ENCODE measurements at regions not wholly inside any gene's neighbourhood (a gene's known extent, or its start where the extent isn't known, plus 50 kb on each side); places are given as distances from the start of the nearest gene placed in this dataset.

GRCh38 chrX:45747905-45748304 is 547.2 kb upstream of the DIPK2B start:
- Mint-ChIP-seq H3K36me3 (ENCODE audit: low read depth) (peaks cover 6% of the 10 kb centered on the region), H3K4me3 (no peak overlapping the region), H3K9me3 (no peaks in the 10 kb centered on the region), H3K27ac (no peak overlapping the region), H3K4me1 (ENCODE audit: low read depth) (peaks cover 5% of the 10 kb centered on the region), H3K27me3 (peaks cover 5% of the 10 kb centered on the region)
- intact Hi-C loops (cut with micrococcal nuclease), result loop anchor here (5.0 kb wide), 1 partner anchor 231 kb away; no protein-coding TSS in a partner anchor

- Mint-ChIP-seq H3K9me3 (no peaks in the 10 kb centered on the region), H3K27me3 (no peaks in the 10 kb centered on the region), H3K36me3 (ENCODE audit: low read depth) (peaks cover 6% of the 10 kb centered on the region), H3K4me3 (no peak overlapping the region), H3K27ac (no peak overlapping the region), H3K4me1 (ENCODE audit: low read depth) (peaks cover 5% of the 10 kb centered on the region)
- intact Hi-C loops (cut with micrococcal nuclease), result loop anchor here (5.0 kb wide), 1 partner anchor 228 kb away; no protein-coding TSS in a partner anchor
Observed at GRCh38 chrX:45745479-45745878, 544.8 kb upstream of the DIPK2B start.

GRCh38 chrX:45743906-45744625 is 543.4 kb upstream of the DIPK2B start:
- H3K36me3 Mint-ChIP-seq (ENCODE audit: low read depth), result peaks cover 6% of the 10 kb centered on the region
- peaks cover 1% of the 10 kb centered on the region for H3K27me3 Mint-ChIP-seq
- intact Hi-C loops (cut with micrococcal nuclease), result no loop called here
- H3K4me3 Mint-ChIP-seq, result no peak overlapping the region
- no peak overlapping the region for H3K27ac Mint-ChIP-seq
- H3K9me3 Mint-ChIP-seq, result no peaks in the 10 kb centered on the region
- no peaks in the 10 kb centered on the region for H3K4me1 Mint-ChIP-seq (ENCODE audit: low read depth)

- intact Hi-C loops (cut with micrococcal nuclease), result no loop called here
- Mint-ChIP-seq H3K4me1 (ENCODE audit: low read depth) (no peaks in the 10 kb centered on the region), H3K27ac (no peak overlapping the region), H3K27me3 (peaks cover 2% of the 10 kb centered on the region), H3K36me3 (ENCODE audit: low read depth) (peaks cover 6% of the 10 kb centered on the region), H3K9me3 (no peaks in the 10 kb centered on the region), H3K4me3 (no peak overlapping the region)
Observed at GRCh38 chrX:45743081-45743533, 542.4 kb upstream of the DIPK2B start.

- Mint-ChIP-seq H3K27ac (no peak overlapping the region), H3K4me3 (no peak overlapping the region), H3K9me3 (no peaks in the 10 kb centered on the region), H3K27me3 (peaks cover 2% of the 10 kb centered on the region), H3K4me1 (ENCODE audit: low read depth) (peaks cover 3% of the 10 kb centered on the region), H3K36me3 (ENCODE audit: low read depth) (peaks cover under 1% of the 10 kb centered on the region)
- intact Hi-C loops (cut with micrococcal nuclease), result no loop called here
Observed at GRCh38 chrX:45740291-45740690, 539.6 kb upstream of the DIPK2B start.

- H3K27me3 Mint-ChIP-seq, result peaks cover 2% of the 10 kb centered on the region
- H3K36me3 Mint-ChIP-seq (ENCODE audit: low read depth), result no peaks in the 10 kb centered on the region
- H3K4me3 Mint-ChIP-seq, result no peak overlapping the region
- intact Hi-C loops (cut with micrococcal nuclease), result no loop called here
- no peak overlapping the region for H3K27ac Mint-ChIP-seq
- H3K4me1 Mint-ChIP-seq (ENCODE audit: low read depth), result peaks cover 5% of the 10 kb centered on the region
- peaks cover 11% of the 10 kb centered on the region for H3K9me3 Mint-ChIP-seq
Observed at GRCh38 chrX:45735571-45735970, 534.9 kb upstream of the DIPK2B start.

GRCh38 chrX:45731448-45731847 is 530.8 kb upstream of the DIPK2B start:
- no peaks in the 10 kb centered on the region for H3K36me3 Mint-ChIP-seq (ENCODE audit: low read depth)
- H3K27ac Mint-ChIP-seq, result no peak overlapping the region
- no peak overlapping the region for H3K4me3 Mint-ChIP-seq
- intact Hi-C loops (cut with micrococcal nuclease), result no loop called here
- H3K9me3 Mint-ChIP-seq, result peaks cover 11% of the 10 kb centered on the region
- H3K4me1 Mint-ChIP-seq (ENCODE audit: low read depth), result peaks cover 5% of the 10 kb centered on the region
- peaks cover 9% of the 10 kb centered on the region for H3K27me3 Mint-ChIP-seq

- no peaks in the 10 kb centered on the region for H3K4me1 Mint-ChIP-seq (ENCODE audit: low read depth)
Observed at GRCh38 chrX:45727761-45728160, 527.1 kb upstream of the DIPK2B start.

GRCh38 chrX:45722471-45722870 is 521.8 kb upstream of the DIPK2B start:
- H3K27ac Mint-ChIP-seq, result no peak overlapping the region
- H3K9me3 Mint-ChIP-seq, result no peaks in the 10 kb centered on the region
- no peak overlapping the region for H3K4me3 Mint-ChIP-seq
- no peaks in the 10 kb centered on the region for H3K36me3 Mint-ChIP-seq (ENCODE audit: low read depth)
- peaks cover 2% of the 10 kb centered on the region for H3K27me3 Mint-ChIP-seq
- no peaks in the 10 kb centered on the region for H3K4me1 Mint-ChIP-seq (ENCODE audit: low read depth)
- intact Hi-C loops (cut with micrococcal nuclease), result no loop called here

More at GRCh38 chrX:45727761-45728160, 527.1 kb upstream of the DIPK2B start:
- intact Hi-C loops (cut with micrococcal nuclease), result no loop called here
- peaks cover 9% of the 10 kb centered on the region for H3K27me3 Mint-ChIP-seq
- no peaks in the 10 kb centered on the region for H3K36me3 Mint-ChIP-seq (ENCODE audit: low read depth)
- H3K27ac Mint-ChIP-seq, result no peak overlapping the region
- H3K9me3 Mint-ChIP-seq, result no peaks in the 10 kb centered on the region
- H3K4me3 Mint-ChIP-seq, result no peak overlapping the region

- Mint-ChIP-seq H3K27me3 (peaks cover 8% of the 10 kb centered on the region), H3K4me1 (ENCODE audit: low read depth) (peaks cover 23% of the 10 kb centered on the region), H3K36me3 (ENCODE audit: low read depth) (no peaks in the 10 kb centered on the region), H3K27ac (no peak overlapping the region), H3K4me3 (no peak overlapping the region), H3K9me3 (no peaks in the 10 kb centered on the region)
- intact Hi-C loops (cut with micrococcal nuclease), result no loop called here
Observed at GRCh38 chrX:45719751-45720501, 519.2 kb upstream of the DIPK2B start.

- intact Hi-C loops (cut with micrococcal nuclease), result no loop called here
- Mint-ChIP-seq H3K27ac (no peak overlapping the region), H3K4me1 (ENCODE audit: low read depth) (peaks cover 29% of the 10 kb centered on the region), H3K9me3 (no peaks in the 10 kb centered on the region), H3K36me3 (ENCODE audit: low read depth) (no peaks in the 10 kb centered on the region), H3K27me3 (peaks cover 10% of the 10 kb centered on the region), H3K4me3 (no peak overlapping the region)
Observed at GRCh38 chrX:45718676-45719075, 518.0 kb upstream of the DIPK2B start.

GRCh38 chrX:45716750-45717149 is 516.1 kb upstream of the DIPK2B start:
- H3K9me3 Mint-ChIP-seq, result no peaks in the 10 kb centered on the region
- no peak overlapping the region for H3K4me3 Mint-ChIP-seq
- H3K27ac Mint-ChIP-seq, result no peak overlapping the region
- peaks cover 29% of the 10 kb centered on the region for H3K4me1 Mint-ChIP-seq (ENCODE audit: low read depth)
- no peaks in the 10 kb centered on the region for H3K36me3 Mint-ChIP-seq (ENCODE audit: low read depth)
- peaks cover 17% of the 10 kb centered on the region for H3K27me3 Mint-ChIP-seq
- intact Hi-C loops (cut with micrococcal nuclease), result no loop called here

- H3K36me3 Mint-ChIP-seq (ENCODE audit: low read depth), result no peaks in the 10 kb centered on the region
- no peak overlapping the region for H3K4me3 Mint-ChIP-seq
- intact Hi-C loops (cut with micrococcal nuclease), result no loop called here
- H3K27ac Mint-ChIP-seq, result no peak overlapping the region
- H3K4me1 Mint-ChIP-seq (ENCODE audit: low read depth), result peaks cover 34% of the 10 kb centered on the region
- H3K9me3 Mint-ChIP-seq, result no peaks in the 10 kb centered on the region
- peaks cover 26% of the 10 kb centered on the region for H3K27me3 Mint-ChIP-seq
Observed at GRCh38 chrX:45715748-45716147, 515.1 kb upstream of the DIPK2B start.

- H3K4me3 Mint-ChIP-seq, result no peak overlapping the region
- peaks cover 38% of the 10 kb centered on the region for H3K4me1 Mint-ChIP-seq (ENCODE audit: low read depth)
- H3K9me3 Mint-ChIP-seq, result no peaks in the 10 kb centered on the region
- peaks cover 26% of the 10 kb centered on the region for H3K27me3 Mint-ChIP-seq
- H3K27ac Mint-ChIP-seq, result no peak overlapping the region
- intact Hi-C loops (cut with micrococcal nuclease), result no loop called here
- no peaks in the 10 kb centered on the region for H3K36me3 Mint-ChIP-seq (ENCODE audit: low read depth)
Observed at GRCh38 chrX:45714866-45715265, 514.2 kb upstream of the DIPK2B start.
